ENCODE measurements at regions not wholly inside any gene's neighbourhood (a gene's known extent, or its start where the extent isn't known, plus 50 kb on each side); places are given as distances from the start of the nearest gene placed in this dataset.

- TF ChIP-seq USF2 (IDR thresholded peaks at IDR 0.05; ENCODE audit: borderline replicate concordance, low read depth, low read length) (no peak), ZNF384 (IDR thresholded peaks at IDR 0.05; ENCODE audit: borderline replicate concordance, low read depth, low read length) (no peak), ZNF24 (IDR thresholded peaks at IDR 0.05) (no peak)
These were observed 1010.3 kb downstream of the KCNT2 start (continued) for GRCh38 chr1:195597891-195598290.

- no peak overlapping the region for H3K4me3 ChIP-seq
- no peaks in the 10 kb centered on the region for H3K79me2 ChIP-seq (ENCODE audit: control insufficient read depth, insufficient read depth, low read length)
- DNase-seq (ENCODE audit: low read depth, low spot score) (no peak), FAIRE-seq (no peak), ATAC-seq (no peak)
- H3K36me3 ChIP-seq (ENCODE audit: control insufficient read depth in 2 of 2, insufficient read depth in 2 of 2, low read length in 1 of 2) = no peaks in the 10 kb centered on the region
- H3K27me3 ChIP-seq (replicated peaks in 1 of 2; ENCODE audit: control insufficient read depth in 2 of 2, insufficient read depth in 2 of 2, low read length in 1 of 2) = no peaks in the 10 kb centered on the region
- ChIA-PET POLR2A (no interaction called here), CTCF (no interaction called here), SMC1A (ENCODE audit: uncharacterized antibody, unreplicated experiment) (no interaction called here), RAD21 (ENCODE audit: unreplicated experiment) (no interaction called here)
- in situ Hi-C loops (cut with MboI) = no loop called here
- WGBS (ENCODE audit: insufficient coverage, insufficient replicate concordance, low lambda C conversion rate, missing lambda C conversion rate) = 0% methylated on average over 3 of the region's 3 CpGs
- H2AFZ ChIP-seq (ENCODE audit: control insufficient read depth, low read depth, low read length) = no peak overlapping the region; the same call in 1 of the 2 replicates
- no peaks in the 10 kb centered on the region for H4K20me1 ChIP-seq (ENCODE audit: control insufficient read depth, insufficient read depth)
- intact Hi-C loops (cut with micrococcal nuclease; ENCODE audit: unreplicated experiment) = no loop called here
- no peaks in the 10 kb centered on the region for H3K4me1 ChIP-seq (ENCODE audit: control insufficient read depth, insufficient read depth, low read length)
- no peaks in the 10 kb centered on the region for H3K9me3 ChIP-seq (replicated peaks; ENCODE audit: control insufficient read depth, insufficient read depth, low read length)
- no peak overlapping the region for H3K27ac ChIP-seq (ENCODE audit: control insufficient read depth, insufficient read depth)
- no peak overlapping the region for H3K9ac ChIP-seq (ENCODE audit: control insufficient read depth, insufficient read depth, low read length)
- BruUV-seq (replicated peaks) = no TSS peak
- no peak for TF ChIP-seq BCL11A (IDR thresholded peaks at IDR 0.05; ENCODE audit: low read depth, low read length)
- no peak for TF ChIP-seq CBX5 (IDR thresholded peaks at IDR 0.05; ENCODE audit: low read depth)
- no peak for TF ChIP-seq GABPA (IDR thresholded peaks at IDR 0.05; ENCODE audit: low read depth)
- no peak for TF ChIP-seq BACH1 (IDR thresholded peaks at IDR 0.05; ENCODE audit: borderline replicate concordance)
- TF ChIP-seq USF2 (IDR thresholded peaks at IDR 0.05; ENCODE audit: borderline replicate concordance, low read depth, low read length) = no peak
- TF ChIP-seq BRCA1 (IDR thresholded peaks at IDR 0.05; ENCODE audit: low read depth, low read length) = no peak
- no peak for TF ChIP-seq ASH2L (IDR thresholded peaks at IDR 0.05; ENCODE audit: borderline replicate concordance, low read depth)
- no peak for TF ChIP-seq ZNF24 (IDR thresholded peaks at IDR 0.05)
- TF ChIP-seq HSF1 (IDR thresholded peaks at IDR 0.05; ENCODE audit: low read depth, low read length) = no peak
- no peak for TF ChIP-seq MXI1 (IDR thresholded peaks at IDR 0.05; ENCODE audit: low read depth, low read length)
- TF ChIP-seq SIN3A (IDR thresholded peaks at IDR 0.05; ENCODE audit: low read depth, low read length) = no peak
- TF ChIP-seq CREB1 (IDR thresholded peaks at IDR 0.05; ENCODE audit: low read depth) = no peak
- no peak for TF ChIP-seq TARDBP (IDR thresholded peaks at IDR 0.05; ENCODE audit: borderline replicate concordance)
- TF ChIP-seq EP300 (IDR thresholded peaks at IDR 0.05; ENCODE audit: borderline replicate concordance in 1 of 2, control insufficient read depth in 1 of 2, low read depth in 2 of 2, low read length in 2 of 2) = no peak
- no peak for TF ChIP-seq SREBF1 (IDR thresholded peaks at IDR 0.05; ENCODE audit: low read length)
- H3K4me2 ChIP-seq (ENCODE audit: control insufficient read depth, insufficient read depth) = no peak overlapping the region
These were observed 1013.5 kb downstream of the KCNT2 start for GRCh38 chr1:195594773-195595172.
